ENCODE measurements at regions not wholly inside any gene's neighbourhood (a gene's known extent, or its start where the extent isn't known, plus 50 kb on each side); places are given as distances from the start of the nearest gene placed in this dataset.

- no peak for DNase-seq
These were observed 796.6 kb upstream of the ROBO1 start for GRCh38 chr3:80564391-80564790.

GRCh38 chr3:80559701-80560100 lies 791.9 kb upstream of the ROBO1 start:
- DNase-seq, result no peak

GRCh38 chr3:80556763-80557162 lies 789.0 kb upstream of the ROBO1 start:
- DNase-seq, result no peak

- no peak for DNase-seq
These were observed 786.5 kb upstream of the ROBO1 start for GRCh38 chr3:80554304-80554703.

GRCh38 chr3:80553211-80553610 lies 785.4 kb upstream of the ROBO1 start:
- no peak for DNase-seq

- no peak for DNase-seq
These were observed 782.4 kb upstream of the ROBO1 start for GRCh38 chr3:80550174-80550573.

- no peak for DNase-seq
These were observed 781.4 kb upstream of the ROBO1 start for GRCh38 chr3:80549173-80549572.

- DNase-seq, result no peak
These were observed 775.4 kb upstream of the ROBO1 start for GRCh38 chr3:80543154-80543553.

- DNase-seq, result no peak
These were observed 774.7 kb upstream of the ROBO1 start for GRCh38 chr3:80542456-80542855.

- no peak for DNase-seq
These were observed 769.9 kb upstream of the ROBO1 start for GRCh38 chr3:80537680-80538079.

GRCh38 chr3:80535286-80535685 lies 767.5 kb upstream of the ROBO1 start:
- no peak for DNase-seq

GRCh38 chr3:80533553-80533952 lies 765.8 kb upstream of the ROBO1 start:
- no peak for DNase-seq

GRCh38 chr3:80526153-80526552 lies 758.4 kb upstream of the ROBO1 start:
- no peak for DNase-seq

- no peak for DNase-seq
These were observed 753.3 kb upstream of the ROBO1 start for GRCh38 chr3:80521081-80521480.

GRCh38 chr3:80519436-80519835 lies 751.6 kb upstream of the ROBO1 start:
- DNase-seq, result no peak

GRCh38 chr3:80496452-80496851 lies 728.7 kb upstream of the ROBO1 start:
- DNase-seq, result no peak

- DNase-seq, result no peak
These were observed 724.4 kb upstream of the ROBO1 start for GRCh38 chr3:80492162-80492561.

GRCh38 chr3:80472961-80473360 lies 705.2 kb upstream of the ROBO1 start:
- no peak for DNase-seq

- no peak for DNase-seq
These were observed 704.7 kb upstream of the ROBO1 start for GRCh38 chr3:80472459-80472858.

GRCh38 chr3:80470433-80470832 lies 702.6 kb upstream of the ROBO1 start:
- DNase-seq, result no peak

GRCh38 chr3:80465746-80466145 lies 697.9 kb upstream of the ROBO1 start:
- no peak for DNase-seq

GRCh38 chr3:80451393-80451792 lies 683.6 kb upstream of the ROBO1 start:
- DNase-seq, result no peak

- DNase-seq, result no peak
These were observed 677.8 kb upstream of the ROBO1 start for GRCh38 chr3:80445641-80446040.

- DNase-seq, result no peak
These were observed 677.3 kb upstream of the ROBO1 start for GRCh38 chr3:80445053-80445452.

GRCh38 chr3:80439490-80439889 lies 671.7 kb upstream of the ROBO1 start:
- DNase-seq, result no peak

GRCh38 chr3:80434366-80434765 lies 666.6 kb upstream of the ROBO1 start:
- no peak for DNase-seq

All from DMS79 treated with DMSO at 0.1 percent for 48 hours (cell line).